NCI-H2081 treated with DMSO at 0.1 percent for 48 hours (cell line): ENCODE measurements at regions not wholly inside any gene's neighbourhood (a gene's known extent, or its start where the extent isn't known, plus 50 kb on each side); places are given as distances from the start of the nearest gene placed in this dataset.
"Not testable (repeated sequence)": the region's sequence is repeated elsewhere in the genome, so short reads cannot be mapped to it uniquely, and the experiment has no call there.

Experiments used
- DNase-seq: peaks from one replicate; lab custom pipeline; 2025; lab: John Stamatoyannopoulos, UW

DNA sequence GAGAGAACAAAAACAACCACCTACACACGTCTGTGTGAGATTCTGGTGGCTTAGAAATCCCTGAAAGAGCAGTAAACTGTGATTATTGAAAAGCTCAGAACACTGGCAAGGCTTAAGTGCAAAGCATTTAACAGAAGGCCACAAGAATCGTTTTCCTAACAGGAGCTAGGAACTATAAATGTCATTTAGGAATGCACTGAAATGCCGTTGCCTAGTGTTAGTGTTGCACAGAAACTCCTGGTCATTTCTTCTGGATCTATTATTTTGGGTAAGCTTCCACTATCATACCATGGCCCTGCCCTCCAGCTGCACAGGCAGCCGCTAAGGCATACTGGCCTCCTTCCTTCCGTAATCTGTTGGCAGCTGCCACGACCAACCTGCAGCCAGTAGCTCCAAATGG, 923.2 kb downstream of the NLGN4X start:
- no peak for DNase-seq

DNA sequence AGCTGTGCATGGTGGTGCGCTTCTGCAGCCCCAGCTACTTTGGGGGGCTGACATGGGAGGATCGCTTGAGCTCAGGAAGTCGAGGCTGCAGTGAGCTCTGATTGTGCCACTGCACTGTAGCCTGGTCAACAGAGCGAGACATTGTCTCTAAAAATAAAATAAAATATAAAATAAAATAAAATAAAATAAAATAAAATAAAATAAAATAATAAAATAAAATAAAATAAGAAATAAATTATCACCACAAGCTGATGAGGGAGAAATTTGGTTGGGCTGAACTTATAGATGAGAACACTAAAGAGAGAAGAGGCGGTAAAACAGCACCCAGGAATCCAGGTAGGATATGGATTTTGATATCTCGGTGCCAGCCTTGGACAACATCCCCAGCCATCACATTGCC, 933.7 kb downstream of the NLGN4X start:
- no peak for DNase-seq

DNA sequence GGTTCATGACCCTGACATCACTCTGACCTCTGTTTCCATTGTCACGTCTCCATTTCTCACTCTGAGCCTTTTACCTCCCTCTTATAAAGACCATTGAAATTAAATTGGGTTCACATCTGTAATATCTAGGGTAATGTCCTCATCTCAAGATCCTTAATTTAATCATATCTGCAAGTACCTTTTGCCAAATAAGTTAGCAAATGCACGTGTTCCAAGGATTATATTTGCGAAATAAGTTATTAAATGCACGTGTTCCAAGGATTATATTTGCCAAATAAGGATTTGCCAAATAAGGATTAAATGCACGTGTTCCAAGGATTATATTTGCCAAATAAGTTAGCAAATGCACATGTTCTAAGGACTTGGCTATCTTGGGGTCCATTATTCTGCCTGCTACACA, 938.0 kb downstream of the NLGN4X start:
- no peak for DNase-seq

DNA sequence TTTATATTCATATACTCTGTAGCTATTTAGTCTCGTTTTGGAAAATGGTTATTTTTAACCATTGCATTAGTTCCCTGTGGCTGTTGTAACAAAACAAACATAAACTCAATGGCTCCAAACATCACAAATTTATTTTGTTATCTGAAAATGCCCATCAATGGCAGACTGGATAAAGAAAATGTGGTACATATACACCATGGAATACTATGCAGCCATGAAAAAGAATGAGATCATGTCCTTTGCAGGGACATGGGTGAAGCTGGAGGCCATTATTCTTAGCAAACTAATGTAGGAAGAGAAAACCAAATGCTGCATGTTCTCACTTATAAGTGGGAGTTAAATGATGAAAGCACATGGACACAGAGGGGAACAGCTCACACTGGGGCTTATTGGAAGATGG, 938.7 kb downstream of the NLGN4X start:
- DNase-seq = not testable (repeated sequence)

DNA sequence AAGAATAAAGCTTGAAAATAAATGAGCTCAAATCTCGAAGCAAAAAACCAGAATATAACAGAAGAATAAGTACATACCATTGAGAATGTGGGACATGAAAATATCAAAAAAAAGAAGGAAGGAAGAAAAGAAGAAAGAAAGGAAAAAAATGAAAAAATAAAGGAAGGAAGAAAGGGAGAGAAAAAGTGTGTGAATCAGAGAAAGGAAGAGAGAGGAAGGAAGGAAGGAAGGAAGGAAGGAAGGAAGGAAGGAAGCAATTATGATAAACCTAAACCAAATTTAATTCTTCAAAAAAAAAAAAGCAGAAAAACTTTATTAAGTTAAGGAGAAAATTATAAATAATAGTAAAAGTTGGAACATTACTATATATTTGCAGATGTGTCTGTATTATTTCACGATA, 949.8 kb downstream of the NLGN4X start:
- no peak for DNase-seq

DNA sequence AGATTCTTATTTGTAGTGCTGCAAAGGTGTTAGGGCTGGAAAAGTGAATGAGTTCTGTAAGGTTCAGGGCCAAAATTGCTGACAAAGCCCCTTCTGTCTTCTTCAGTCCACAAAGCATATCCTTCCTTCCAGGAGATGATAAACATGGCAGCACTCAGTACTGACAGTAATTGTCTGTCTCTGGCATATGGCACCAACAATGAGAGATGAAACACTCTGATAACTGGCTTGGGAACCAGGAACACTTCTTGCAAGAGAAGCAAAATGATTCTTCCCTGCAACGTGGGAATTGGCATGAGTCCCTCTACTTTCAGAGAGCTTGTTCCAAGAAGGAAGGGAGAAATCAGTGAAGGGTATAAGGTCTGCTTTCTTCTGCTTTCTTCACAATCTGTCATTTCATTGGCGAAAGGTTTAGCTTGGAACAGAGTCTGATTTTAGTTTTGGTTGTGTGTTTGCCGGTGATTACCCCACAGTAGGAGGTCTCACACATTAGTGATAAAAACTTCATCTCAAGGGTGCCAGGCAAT, 963.3 kb downstream of the NLGN4X start:
- DNase-seq = no peak

DNA sequence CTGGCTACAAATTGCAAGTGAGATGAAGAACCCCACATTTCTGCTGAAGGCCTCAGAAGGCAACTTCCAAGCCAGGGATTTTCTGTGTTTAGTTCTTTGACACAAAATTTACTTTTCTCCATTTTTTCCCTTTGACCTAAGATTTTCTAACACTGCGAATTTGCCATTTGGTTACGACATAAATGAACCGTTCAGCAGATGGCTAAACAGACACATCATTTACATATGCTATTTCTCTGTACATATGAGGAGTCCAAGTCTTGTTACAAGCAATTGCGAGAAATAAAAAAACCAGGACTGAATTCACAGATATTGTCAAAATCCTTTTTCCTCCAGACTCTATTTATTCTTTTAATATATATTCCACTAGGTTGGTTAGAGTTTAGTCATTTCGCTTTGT, 978.6 kb downstream of the NLGN4X start:
- no peak for DNase-seq

DNA sequence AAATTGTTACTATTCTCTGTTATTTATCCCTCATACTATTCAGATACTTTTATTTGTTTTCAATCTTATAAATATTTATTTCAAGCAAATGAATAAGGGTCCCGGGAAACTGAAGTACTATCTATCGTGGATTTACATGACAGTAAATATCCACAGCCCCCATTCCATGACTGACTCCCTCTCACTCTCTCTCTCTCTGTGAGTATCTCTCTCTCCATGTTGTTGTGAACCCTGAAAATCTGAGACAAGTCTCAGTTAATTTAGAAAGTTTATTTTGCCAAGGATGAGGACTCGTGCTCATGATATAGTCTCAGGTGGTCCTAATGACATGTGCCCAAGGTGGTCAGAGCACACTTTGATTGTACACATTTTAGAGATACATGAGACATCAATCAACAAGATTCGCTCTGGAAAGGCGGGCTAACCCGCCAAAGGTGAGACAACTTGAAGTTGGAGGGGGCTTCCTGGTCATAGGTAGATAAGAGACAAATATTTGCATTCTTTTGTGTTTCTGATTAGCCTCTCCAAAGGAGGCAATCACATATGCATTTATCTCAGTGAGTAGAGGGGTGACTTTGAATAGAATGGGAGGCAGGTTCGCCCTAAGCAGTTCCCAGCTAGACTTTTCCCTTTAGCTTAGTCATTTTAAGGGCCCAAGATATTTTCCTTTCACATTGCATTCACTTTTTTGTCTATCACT, 986.4 kb downstream of the NLGN4X start:
- no peak for DNase-seq

DNA sequence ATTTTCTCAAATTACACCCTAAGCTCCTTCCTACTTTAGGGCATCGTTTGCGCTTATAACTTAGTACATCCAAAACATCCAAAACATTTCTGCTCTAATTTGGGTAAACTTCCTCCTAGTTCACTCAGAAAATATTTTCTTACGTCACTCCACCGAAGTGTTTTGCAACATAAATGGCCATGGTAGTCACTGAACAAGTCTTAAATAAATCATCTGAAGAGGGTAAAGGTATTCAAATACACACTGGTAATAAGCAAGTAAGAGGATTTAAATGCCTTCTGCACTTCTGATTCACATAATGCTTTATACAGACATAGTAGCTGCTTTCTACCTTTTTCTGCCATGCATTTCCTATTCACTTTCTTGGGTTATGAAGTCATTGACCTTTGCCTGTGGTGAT, 991.9 kb downstream of the NLGN4X start:
- no peak for DNase-seq

DNA sequence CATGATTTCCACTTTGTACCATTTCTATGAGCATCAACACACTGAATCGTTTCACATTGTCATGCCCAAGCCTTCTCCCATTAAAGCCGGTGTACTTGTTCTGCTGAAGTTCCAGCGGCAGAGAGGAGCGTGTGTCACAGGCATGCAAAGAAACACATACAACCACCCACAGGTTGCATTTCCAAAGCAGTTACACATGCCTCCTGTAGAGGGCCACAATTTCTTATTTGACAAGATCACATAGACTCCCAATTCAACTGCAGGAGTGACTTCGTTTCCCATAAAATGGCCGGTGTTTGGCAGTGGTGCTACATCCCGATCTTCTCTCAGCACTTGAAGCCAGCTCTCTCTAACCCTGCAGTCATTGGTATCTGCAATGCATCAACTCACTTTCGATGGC, 992.6 kb downstream of the NLGN4X start:
- DNase-seq = no peak

DNA sequence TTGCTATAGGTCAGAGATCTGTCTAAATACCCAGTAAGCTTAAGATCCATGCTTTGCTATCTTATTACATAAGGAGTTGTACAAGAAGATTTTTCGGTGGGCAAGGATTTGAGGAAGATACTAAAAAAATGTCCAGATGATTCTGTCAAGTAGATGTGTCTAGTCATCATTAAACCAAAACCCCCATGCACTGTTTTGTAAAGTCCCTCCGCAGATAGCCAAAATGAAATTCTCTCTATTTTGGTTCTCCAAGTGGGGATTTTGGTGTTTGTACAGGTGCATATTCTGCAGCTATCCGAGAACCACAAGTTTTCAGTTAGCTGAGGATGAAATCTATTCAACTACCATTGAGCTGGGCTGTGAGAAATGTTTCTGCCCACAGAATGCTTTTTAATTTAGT, 994.8 kb downstream of the NLGN4X start:
- DNase-seq = no peak

DNA sequence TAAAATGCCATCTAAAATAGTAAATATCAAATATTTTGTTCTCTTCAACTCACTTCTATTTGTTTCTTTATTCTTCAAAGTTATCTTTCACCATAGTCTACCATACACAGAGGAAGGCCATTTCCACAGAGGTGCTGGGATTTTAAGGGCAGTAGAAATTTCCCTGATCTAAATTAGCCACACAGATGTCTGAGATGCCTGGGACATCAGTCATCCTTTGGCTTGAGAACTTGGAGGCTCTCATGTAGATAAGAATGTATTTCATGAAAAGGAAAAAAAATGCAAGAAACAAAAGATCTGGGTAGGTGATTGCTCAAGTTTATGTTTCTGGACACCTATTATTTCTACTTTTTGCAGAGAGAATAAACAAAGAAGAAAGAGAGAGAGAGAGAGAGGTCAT, 1008.2 kb downstream of the NLGN4X start:
- no peak for DNase-seq

DNA sequence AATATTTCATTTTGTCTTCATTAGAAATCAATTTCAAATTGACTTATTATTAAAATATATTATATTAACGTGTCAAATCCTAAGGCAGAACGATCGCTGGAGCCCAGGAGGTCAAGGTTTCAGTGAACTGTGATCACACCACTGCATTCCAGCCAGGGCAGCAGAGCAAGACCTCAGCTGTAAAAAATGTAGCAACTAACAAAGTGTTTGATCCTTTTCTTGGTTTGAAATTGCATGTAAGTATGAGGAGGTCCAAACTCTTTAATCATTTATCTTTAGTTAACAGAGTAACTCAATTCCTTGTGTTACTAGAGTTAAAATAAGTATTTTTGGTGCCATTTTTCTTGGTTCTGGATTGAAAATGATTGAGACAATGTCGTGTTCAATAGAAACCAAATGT, 1033.9 kb downstream of the NLGN4X start:
- no peak for DNase-seq

DNA sequence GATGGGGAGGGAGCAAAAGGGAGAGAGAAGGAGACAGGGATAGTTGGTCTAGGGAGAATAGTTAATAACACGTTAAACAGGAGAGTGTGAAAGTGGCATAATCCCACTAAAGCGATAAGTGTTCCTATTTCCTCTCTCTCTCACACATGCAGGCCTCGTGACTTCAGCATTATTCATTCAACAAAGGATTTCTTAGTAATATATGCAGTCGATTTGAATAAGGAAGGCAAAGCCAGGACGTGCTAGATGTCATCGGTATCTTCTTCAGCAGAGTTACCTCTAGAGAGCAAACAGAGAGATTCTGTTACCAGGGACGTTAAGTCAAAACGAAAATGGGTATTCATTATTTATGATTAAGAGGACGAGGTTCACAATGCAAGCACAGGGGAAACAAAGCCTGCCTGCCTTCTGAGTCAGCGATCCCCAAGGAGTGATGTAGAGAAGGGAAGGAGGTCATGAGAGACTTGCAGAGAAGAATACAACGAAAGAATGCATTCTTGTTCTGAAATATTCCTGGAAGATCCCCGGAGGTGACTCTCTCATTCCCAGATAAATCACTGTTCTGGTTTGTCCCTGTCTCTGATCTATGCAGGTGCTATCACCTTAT, 1048.4 kb downstream of the NLGN4X start:
- no peak for DNase-seq

DNA sequence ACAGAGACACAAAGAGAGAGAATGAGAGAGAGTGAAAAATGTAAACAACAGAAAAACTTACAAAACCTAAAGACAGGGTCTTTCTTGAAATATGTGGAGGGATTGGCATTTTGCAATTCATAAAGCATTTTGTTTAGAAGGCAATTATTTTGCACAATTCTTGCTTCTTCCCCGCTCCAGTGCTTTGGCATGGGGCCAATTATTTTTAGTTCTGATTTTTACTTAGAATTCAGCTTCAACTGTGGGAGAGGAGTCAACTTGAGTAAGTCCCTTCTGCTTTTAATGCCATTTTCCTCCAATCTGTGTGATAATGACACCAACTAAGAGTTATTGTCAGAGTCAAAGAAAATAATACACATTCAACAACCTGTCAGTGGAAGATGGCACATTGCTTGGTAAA, 1051.9 kb downstream of the NLGN4X start:
- DNase-seq = no peak

DNA sequence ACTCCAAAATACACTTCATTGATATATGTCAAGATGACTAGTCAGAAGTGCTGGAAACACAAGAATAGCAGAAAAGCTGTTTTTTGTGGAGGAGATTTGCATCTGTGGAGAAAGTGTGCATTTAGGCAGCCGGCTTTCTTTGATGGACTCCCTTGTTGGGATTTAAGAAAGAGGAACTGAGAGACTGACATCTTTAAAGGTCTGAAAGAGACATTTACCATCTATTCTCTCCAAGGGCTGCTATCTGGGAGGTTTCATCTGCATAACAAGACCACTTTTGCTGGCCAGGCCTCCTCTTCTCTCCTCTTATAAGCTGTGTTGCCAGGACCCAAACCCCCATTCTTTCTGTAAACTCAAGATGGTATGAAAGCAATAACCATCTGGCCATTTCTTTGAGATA, 1065.0 kb downstream of the NLGN4X start:
- DNase-seq = no peak

DNA sequence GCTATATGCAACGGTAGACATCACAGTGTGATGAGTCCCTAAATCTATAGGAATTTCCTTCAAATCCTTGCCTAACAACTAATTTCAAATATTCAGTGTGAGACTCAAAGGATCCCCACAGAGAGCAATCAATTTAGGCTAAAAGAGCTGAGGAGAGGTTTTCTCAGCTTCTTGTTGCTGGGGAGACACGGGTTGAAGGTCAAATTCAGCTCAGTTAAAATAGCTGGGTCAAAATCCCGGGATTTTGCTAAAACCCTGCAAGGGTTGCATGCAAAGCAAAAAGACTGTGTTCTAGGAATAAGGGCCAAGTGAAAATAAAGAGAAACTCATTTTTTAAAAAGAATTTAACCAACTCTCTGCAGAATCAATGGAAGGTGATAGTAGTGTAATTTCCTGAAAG, 1073.4 kb downstream of the NLGN4X start:
- no peak for DNase-seq

DNA sequence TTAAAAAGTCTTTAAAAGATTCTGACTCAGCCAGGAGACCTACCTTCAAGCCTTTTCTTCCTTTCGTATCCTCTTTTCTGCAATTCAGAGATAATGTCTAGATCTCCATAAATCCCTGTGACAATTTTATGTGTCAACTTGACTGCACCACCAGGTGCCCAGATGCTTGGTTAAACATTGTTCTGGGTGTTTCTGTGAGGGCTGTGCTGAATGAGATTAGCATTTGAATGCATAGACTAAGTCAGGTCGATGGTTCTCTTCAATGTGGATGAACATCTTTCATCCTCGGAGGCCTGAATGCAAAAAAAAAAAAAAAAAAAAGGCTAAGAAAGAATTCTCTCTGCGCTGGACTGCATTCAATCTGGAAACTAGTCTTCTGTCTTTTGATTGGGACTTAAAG, 1082.7 kb downstream of the NLGN4X start:
- no peak for DNase-seq

DNA sequence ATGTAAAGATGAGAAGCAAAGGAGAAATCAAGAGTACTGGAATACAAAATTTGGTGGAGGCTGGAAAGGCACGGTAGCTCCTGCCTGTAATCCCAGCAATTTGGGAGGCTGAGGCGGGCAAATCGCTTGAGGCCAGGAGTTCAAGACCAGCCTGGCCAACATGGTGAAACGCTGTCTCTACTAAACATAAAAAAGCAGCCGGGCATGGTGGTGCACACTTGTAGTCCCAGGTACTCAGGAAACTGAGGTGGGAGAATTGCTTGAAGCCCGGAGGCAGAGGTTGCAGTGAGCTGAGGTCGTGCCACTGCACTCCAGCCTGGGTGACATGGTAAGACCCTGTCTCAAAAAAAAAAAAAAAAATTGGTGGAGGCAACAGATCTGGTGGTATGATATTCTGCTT, 1086.0 kb downstream of the NLGN4X start:
- DNase-seq = no peak

DNA sequence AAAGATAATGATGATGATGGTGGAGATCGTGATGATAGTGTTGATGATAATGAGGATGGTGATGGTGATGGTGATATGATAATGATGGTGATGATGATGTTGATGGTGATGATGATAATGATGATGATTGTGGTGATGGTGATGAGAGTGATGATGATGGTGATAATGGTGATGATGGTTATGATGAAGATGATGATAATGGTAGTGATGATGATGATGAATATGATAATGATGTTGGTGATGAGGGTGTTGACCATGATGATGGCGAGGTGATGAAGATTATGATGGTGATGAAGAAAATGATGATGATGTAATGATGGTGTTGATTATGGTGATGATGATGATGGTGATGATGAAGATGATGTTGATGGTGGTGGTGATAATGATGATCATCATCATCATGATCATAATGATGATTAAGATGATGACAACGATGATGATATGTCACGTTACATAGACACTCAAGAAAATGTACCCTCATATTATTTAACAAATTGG, 1106.4 kb downstream of the NLGN4X start:
- no peak for DNase-seq

DNA sequence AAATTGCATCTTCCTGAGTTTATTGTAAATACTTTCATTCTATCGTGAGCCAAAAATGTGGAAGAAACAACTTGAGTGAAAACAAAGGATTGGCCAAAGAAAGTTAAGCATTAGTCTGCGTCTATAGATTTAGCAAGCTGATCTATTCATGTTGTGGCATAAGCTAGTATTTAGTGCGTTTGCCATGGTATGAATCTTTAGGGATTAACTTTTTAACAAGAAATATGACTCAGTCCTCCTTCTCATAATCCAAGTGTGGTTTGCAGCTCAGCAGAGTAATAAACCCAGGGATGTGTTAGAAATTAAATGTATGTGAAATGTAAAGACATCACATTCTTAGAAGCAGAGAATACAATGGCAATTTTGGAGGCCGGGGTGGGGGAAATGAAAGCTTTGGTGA, 1110.9 kb downstream of the NLGN4X start:
- no peak for DNase-seq

DNA sequence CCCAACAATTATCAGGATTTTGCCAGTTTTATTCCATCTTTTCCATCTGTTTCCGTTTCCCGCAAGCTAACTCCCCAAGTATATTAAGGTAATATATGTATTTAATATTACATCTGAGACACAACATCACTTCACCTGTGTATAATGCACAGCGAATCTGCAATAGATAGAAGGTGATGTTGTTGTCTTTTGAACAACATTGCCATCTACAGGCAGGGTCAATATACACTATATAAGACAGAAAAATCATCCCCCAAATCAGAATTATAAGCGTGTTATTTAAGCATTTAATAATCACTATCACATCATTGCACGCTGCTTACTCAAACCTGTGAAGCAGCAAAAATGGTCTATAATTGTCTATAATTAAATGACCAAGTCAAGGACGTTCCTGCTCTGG, 1115.5 kb downstream of the NLGN4X start:
- no peak for DNase-seq

DNA sequence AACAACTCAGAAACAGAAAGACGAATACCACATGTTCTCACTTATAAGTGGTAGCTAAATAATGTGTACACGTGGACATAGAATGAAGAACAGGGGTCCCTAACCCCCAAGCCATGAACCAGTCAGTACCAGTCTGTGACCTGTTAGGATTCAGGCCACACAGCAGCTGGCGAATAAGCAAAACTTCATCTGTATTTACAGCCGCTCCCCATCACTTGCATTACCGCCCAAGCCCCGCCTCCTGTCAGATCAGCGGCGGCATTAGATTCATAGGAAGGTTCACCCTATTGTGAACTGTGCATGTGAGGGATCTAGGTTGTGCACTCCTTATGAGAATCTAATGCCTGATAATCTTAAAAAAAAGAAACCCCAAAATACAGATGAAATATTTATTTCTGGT, 1128.7 kb downstream of the NLGN4X start:
- no peak for DNase-seq

DNA sequence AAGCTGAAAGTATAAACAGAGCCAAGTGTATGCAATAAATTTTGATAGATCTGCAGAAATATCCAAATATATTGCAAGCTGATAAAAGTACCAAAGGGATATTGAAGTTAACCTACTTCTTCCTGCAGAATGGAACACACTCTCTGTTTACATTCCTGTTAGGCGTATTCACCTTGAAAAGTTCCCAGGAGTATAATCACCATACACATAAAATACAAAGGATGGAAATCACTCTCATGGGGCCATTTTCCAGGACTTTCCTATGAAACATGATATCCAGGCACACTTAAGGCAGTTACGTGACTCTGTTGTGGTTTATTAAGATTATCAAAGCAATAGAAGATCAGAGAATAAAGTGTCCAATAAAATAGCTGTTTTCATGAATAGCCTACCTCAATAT, 1142.3 kb downstream of the NLGN4X start:
- no peak for DNase-seq
